ENCODE measurements at regions not wholly inside any gene's neighbourhood (a gene's known extent, or its start where the extent isn't known, plus 50 kb on each side); places are given as distances from the start of the nearest gene placed in this dataset.

DNA sequence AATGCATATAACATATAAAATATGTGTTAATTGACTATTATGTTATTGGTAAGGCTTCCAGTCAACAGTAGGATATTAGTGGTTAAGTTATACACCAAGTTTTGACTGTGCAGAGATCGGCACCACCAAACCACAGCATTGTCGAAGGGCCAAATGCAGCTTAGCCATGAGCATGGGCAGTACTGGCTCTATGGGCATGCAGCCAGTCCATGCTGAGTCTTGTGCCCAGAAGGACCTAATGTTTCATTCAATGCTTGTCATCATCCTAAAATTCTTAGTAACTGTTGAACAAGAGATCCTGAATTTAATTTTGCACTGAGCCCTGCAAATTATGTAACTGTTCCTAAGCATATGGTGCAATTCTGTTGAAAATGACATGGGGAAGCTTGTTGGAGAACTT is 233.4 kb upstream of the HS3ST3A1 start:
- TF ChIP-seq, protein P1, sequence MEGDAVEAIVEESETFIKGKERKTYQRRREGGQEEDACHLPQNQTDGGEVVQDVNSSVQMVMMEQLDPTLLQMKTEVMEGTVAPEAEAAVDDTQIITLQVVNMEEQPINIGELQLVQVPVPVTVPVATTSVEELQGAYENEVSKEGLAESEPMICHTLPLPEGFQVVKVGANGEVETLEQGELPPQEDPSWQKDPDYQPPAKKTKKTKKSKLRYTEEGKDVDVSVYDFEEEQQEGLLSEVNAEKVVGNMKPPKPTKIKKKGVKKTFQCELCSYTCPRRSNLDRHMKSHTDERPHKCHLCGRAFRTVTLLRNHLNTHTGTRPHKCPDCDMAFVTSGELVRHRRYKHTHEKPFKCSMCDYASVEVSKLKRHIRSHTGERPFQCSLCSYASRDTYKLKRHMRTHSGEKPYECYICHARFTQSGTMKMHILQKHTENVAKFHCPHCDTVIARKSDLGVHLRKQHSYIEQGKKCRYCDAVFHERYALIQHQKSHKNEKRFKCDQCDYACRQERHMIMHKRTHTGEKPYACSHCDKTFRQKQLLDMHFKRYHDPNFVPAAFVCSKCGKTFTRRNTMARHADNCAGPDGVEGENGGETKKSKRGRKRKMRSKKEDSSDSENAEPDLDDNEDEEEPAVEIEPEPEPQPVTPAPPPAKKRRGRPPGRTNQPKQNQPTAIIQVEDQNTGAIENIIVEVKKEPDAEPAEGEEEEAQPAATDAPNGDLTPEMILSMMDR (IDR thresholded peaks at IDR 0.05; ENCODE audit: control extremely low read depth in 1 of 3, insufficient read depth in 1 of 3, low read depth in 1 of 3, low read length in 3 of 3) = no peak
- TF ChIP-seq GTF2F1 (IDR thresholded peaks at IDR 0.05; ENCODE audit: borderline replicate concordance, low read depth, low read length) = no peak
- TF ChIP-seq RAD21 (IDR thresholded peaks at IDR 0.05 in 1 of 2, conservative IDR thresholded peaks at IDR 0.05 in 1 of 2; ENCODE audit: low read depth in 2 of 2, low read length in 2 of 2) = no peak
- TF ChIP-seq BACH1 (IDR thresholded peaks at IDR 0.05; ENCODE audit: low read length) = no peak
- TF ChIP-seq, protein P2, sequence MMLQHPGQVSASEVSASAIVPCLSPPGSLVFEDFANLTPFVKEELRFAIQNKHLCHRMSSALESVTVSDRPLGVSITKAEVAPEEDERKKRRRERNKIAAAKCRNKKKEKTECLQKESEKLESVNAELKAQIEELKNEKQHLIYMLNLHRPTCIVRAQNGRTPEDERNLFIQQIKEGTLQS (IDR thresholded peaks at IDR 0.05; ENCODE audit: insufficient read depth, low read depth, low read length) = no peak
- TF ChIP-seq RFX5 (IDR thresholded peaks at IDR 0.05; ENCODE audit: borderline replicate concordance, low read depth, low read length) = no peak

Data from H1 (cell line).